IMR-90 (cell line): ENCODE measurements at regions not wholly inside any gene's neighbourhood (a gene's known extent, or its start where the extent isn't known, plus 50 kb on each side); places are given as distances from the start of the nearest gene placed in this dataset.

ENCODE experiments used
- CTCF ChIP-seq: conservative IDR thresholded peaks from 2 replicates; pipeline ENCODE4 v1.5.1; 2012; ENCODE audit warnings: mild to moderate bottlenecking, low read depth, low read length, improper control_type of control experiment
- POLR2A ChIP-seq: IDR thresholded peaks from 2 replicates; pipeline ENCODE4 v1.6.1; 2012; ENCODE audit warnings: mild to moderate bottlenecking, low read depth, low read length
- RAD21 ChIP-seq: IDR thresholded peaks from 2 replicates; pipeline ENCODE4 v1.6.1; 2012; ENCODE audit warnings: low read length, improper control_type of control experiment
- TF ChIP-seq, protein P1 (sequence below): fragments of 150-350 bp; IDR thresholded peaks from 2 replicates; pipeline ENCODE4 v1.6.1; 2017; ENCODE audit warnings: mild to moderate bottlenecking, antibody characterized with exemption, low read length, low read depth

GRCh38 chr2:120406566-120406965, 60.6 kb downstream of the INHBB start:
- TF ChIP-seq CTCF (no peak), POLR2A (no peak), RAD21 (no peak)
- TF ChIP-seq, protein P1, sequence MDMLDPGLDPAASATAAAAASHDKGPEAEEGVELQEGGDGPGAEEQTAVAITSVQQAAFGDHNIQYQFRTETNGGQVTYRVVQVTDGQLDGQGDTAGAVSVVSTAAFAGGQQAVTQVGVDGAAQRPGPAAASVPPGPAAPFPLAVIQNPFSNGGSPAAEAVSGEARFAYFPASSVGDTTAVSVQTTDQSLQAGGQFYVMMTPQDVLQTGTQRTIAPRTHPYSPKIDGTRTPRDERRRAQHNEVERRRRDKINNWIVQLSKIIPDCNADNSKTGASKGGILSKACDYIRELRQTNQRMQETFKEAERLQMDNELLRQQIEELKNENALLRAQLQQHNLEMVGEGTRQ, result no peak
